DND-41 (cell line): ENCODE measurements at regions not wholly inside any gene's neighbourhood (a gene's known extent, or its start where the extent isn't known, plus 50 kb on each side); places are given as distances from the start of the nearest gene placed in this dataset.

Experiments
- ATAC-seq: fragments of 200-7000 bp; cut with Tn5 transposase; 3 replicates; pipeline ENCODE4 v1.9.1; 2021; ENCODE audit warnings: low read depth; ENCODE audit not compliant: insufficient read depth
- DNase-seq: peaks from one replicate; pipeline ENCODE4 v3.0.0-alpha.2; 2020
- H2AFZ ChIP-seq: 2 replicates; pipeline ENCODE4 v1.6.0; 2012; ENCODE audit warnings: low read depth, low read length
- H3K27ac ChIP-seq: 2 replicates; pipeline ENCODE4 v1.5.1; 2012; ENCODE audit warnings: low read length, inconsistent platforms
- H3K27me3 ChIP-seq: fragments of 200-600 bp; sonication (generic); 2 replicates; pipeline ENCODE4 v1.6.0; 2012; ENCODE audit warnings: low read length, mild to moderate bottlenecking, inconsistent platforms; ENCODE audit not compliant: insufficient read depth, poor library complexity
- H3K36me3 ChIP-seq: 2 replicates; pipeline ENCODE4 v1.5.1; 2012; ENCODE audit warnings: low read length, inconsistent platforms; ENCODE audit not compliant: insufficient read depth
- H3K4me1 ChIP-seq: 2 replicates; pipeline ENCODE4 v1.5.1; 2012; ENCODE audit warnings: mild to moderate bottlenecking, low read length; ENCODE audit not compliant: insufficient read depth
- H3K4me2 ChIP-seq: 2 replicates; pipeline ENCODE4 v1.6.0; 2012; ENCODE audit warnings: mild to moderate bottlenecking, moderate library complexity, low read length, inconsistent platforms; ENCODE audit not compliant: insufficient read depth
- H3K4me3 ChIP-seq, 2 experiments: fragments of 200-600 bp in 1 of 2; shearing (Covaris generic) in 1 of 2; 2 replicates each; pipeline ENCODE4 v1.5.1; 2012 to 2016; ENCODE audit warnings: inconsistent platforms in 2 of 2, low read length in 2 of 2, mild to moderate bottlenecking in 2 of 2, low read depth in 1 of 2, moderate library complexity in 1 of 2
- H3K79me2 ChIP-seq: 2 replicates; pipeline ENCODE4 v1.6.0; 2012; ENCODE audit warnings: low read length, inconsistent platforms; ENCODE audit not compliant: insufficient read depth
- H3K9ac ChIP-seq: 2 replicates; pipeline ENCODE4 v1.6.0; 2012; ENCODE audit warnings: low read depth, mild to moderate bottlenecking, inconsistent platforms, low read length, moderate library complexity
- H3K9me3 ChIP-seq: 2 replicates; pipeline ENCODE4 v1.5.1; 2012; ENCODE audit warnings: low read length, moderate library complexity, mild to moderate bottlenecking, inconsistent platforms; ENCODE audit not compliant: insufficient read depth, severe bottlenecking
- H4K20me1 ChIP-seq: 2 replicates; pipeline ENCODE4 v1.6.0; 2012; ENCODE audit warnings: low read length; ENCODE audit not compliant: insufficient read depth
- CTCF ChIP-seq: IDR thresholded peaks from 2 replicates; pipeline ENCODE4 v1.5.1; 2012; ENCODE audit warnings: borderline replicate concordance, low read length, moderate library complexity, mild to moderate bottlenecking; ENCODE audit not compliant: poor library complexity, severe bottlenecking; ENCODE audit errors: extremely low read depth
- EZH2 ChIP-seq: IDR thresholded peaks from 3 replicates; pipeline ENCODE4 v1.6.1; 2012; ENCODE audit warnings: borderline replicate concordance, low read depth, mild to moderate bottlenecking, moderate library complexity, low read length, inconsistent platforms; ENCODE audit not compliant: severe bottlenecking

GRCh38 chr15:70526221-70526973, 237.0 kb downstream of the UACA start:
- H3K9ac ChIP-seq, result no peak overlapping the region
- H3K4me1 ChIP-seq, result peaks cover 22% of the 10 kb centered on the region
- H3K9me3 ChIP-seq, result no peaks in the 10 kb centered on the region
- no peaks in the 10 kb centered on the region for H3K79me2 ChIP-seq
- H3K27ac ChIP-seq, result no peak overlapping the region
- H4K20me1 ChIP-seq, result no peaks in the 10 kb centered on the region
- no peak for DNase-seq
- no peaks in the 10 kb centered on the region for H3K36me3 ChIP-seq
- TF ChIP-seq CTCF (no peak), EZH2 (no peak)
- H3K4me2 ChIP-seq, result no peak overlapping the region
- no peak overlapping the region for H2AFZ ChIP-seq
- ATAC-seq, result no peak
- H3K4me3 ChIP-seq, result no peak overlapping the region
- H3K27me3 ChIP-seq, result no peaks in the 10 kb centered on the region

- TF ChIP-seq CTCF (no peak), EZH2 (no peak)
- H3K27me3 ChIP-seq, result no peaks in the 10 kb centered on the region
- no peak overlapping the region for H3K4me3 ChIP-seq
- H3K4me1 ChIP-seq, result peaks cover 22% of the 10 kb centered on the region
- no peaks in the 10 kb centered on the region for H3K36me3 ChIP-seq
- no peak for ATAC-seq
- no peak overlapping the region for H2AFZ ChIP-seq
- no peaks in the 10 kb centered on the region for H3K9me3 ChIP-seq
- no peak for DNase-seq
- H4K20me1 ChIP-seq, result no peaks in the 10 kb centered on the region
- H3K9ac ChIP-seq, result no peak overlapping the region
- no peaks in the 10 kb centered on the region for H3K79me2 ChIP-seq
- no peak overlapping the region for H3K27ac ChIP-seq
- H3K4me2 ChIP-seq, result no peak overlapping the region
Measured at GRCh38 chr15:70525551-70525950, 237.8 kb downstream of the UACA start.

GRCh38 chr15:70524470-70524869, 238.9 kb downstream of the UACA start:
- Histone ChIP-seq H3K9ac (no peak overlapping the region), H3K36me3 (no peaks in the 10 kb centered on the region), H2AFZ (no peak overlapping the region), H3K27me3 (no peaks in the 10 kb centered on the region), H3K27ac (no peak overlapping the region), H3K4me1 (peaks cover 22% of the 10 kb centered on the region), H3K9me3 (no peaks in the 10 kb centered on the region), H3K4me3 (no peak overlapping the region), H3K79me2 (no peaks in the 10 kb centered on the region), H4K20me1 (no peaks in the 10 kb centered on the region), H3K4me2 (no peak overlapping the region)
- no peak for ATAC-seq
- no peak for TF ChIP-seq EZH2
- TF ChIP-seq CTCF, result no peak
- no peak for DNase-seq
